AG04450 (cell line): ENCODE measurements at regions not wholly inside any gene's neighbourhood (a gene's known extent, or its start where the extent isn't known, plus 50 kb on each side); places are given as distances from the start of the nearest gene placed in this dataset.
A peak's percentile ranks its signal among the peaks of the same experiment; 100 is the strongest.

ENCODE experiments used
- CTCF ChIA-PET: fragments of 300-600, 350-600 bp; formaldehyde crosslinking; extraction: SDS; loops from one replicate; lab custom pipeline; 2022; ENCODE audit warnings: antibody characterized with exemption, inconsistent platforms; lab: Charles Lee
- POLR2A ChIA-PET: fragments of 350-600 bp; formaldehyde crosslinking; extraction: SDS; loops from one replicate; lab custom pipeline; 2021; ENCODE audit warnings: antibody characterized with exemption, inconsistent platforms; lab: Yijun Ruan, JAX
- DNase-seq: peaks from one replicate; pipeline ENCODE4 v3.0.0-alpha.2; 2011; ENCODE audit warnings: low read depth, low spot score
- H3K27ac ChIP-seq: one replicate; pipeline ENCODE4 v1.5.1; 2012; ENCODE audit warnings: low read depth, low read length, control low read depth
- H3K27me3 ChIP-seq: one replicate; pipeline ENCODE4 v1.6.0; 2012; ENCODE audit warnings: low read length; ENCODE audit not compliant: control insufficient read depth, insufficient read depth
- H3K4me3 ChIP-seq: 2 replicates; pipeline ENCODE4 v1.5.1; 2011; ENCODE audit warnings: mild to moderate bottlenecking, low read depth, low read length, control low read depth
- H3K9me3 ChIP-seq: 2 replicates; pipeline ENCODE4 v1.5.1; 2012; ENCODE audit warnings: low read length; ENCODE audit not compliant: control insufficient read depth, insufficient read depth
- CTCF ChIP-seq: IDR thresholded peaks from 2 replicates; pipeline ENCODE4 v1.5.1; 2011; ENCODE audit warnings: low read depth, low read length, control low read depth, inconsistent platforms

- no peak for TF ChIP-seq CTCF
- POLR2A ChIA-PET, result no interaction called here
- peaks cover 5% of the 10 kb centered on the region for H3K9me3 ChIP-seq
- CTCF ChIA-PET, result no interaction called here
- H3K27me3 ChIP-seq, result no peaks in the 10 kb centered on the region
- no peak overlapping the region for H3K4me3 ChIP-seq
- no peak overlapping the region for H3K27ac ChIP-seq
- DNase-seq, result no peak
These were observed 124.1 kb upstream of the SERTAD2 start for GRCh38 chr2:64777841-64778240.

- Histone ChIP-seq H3K9me3 (peaks cover 5% of the 10 kb centered on the region), H3K27me3 (no peaks in the 10 kb centered on the region), H3K4me3 (no peak overlapping the region), H3K27ac (no peak overlapping the region)
- ChIA-PET CTCF (no interaction called here), POLR2A (interaction anchor here (1.2 to 1.7 kb wide), 4 partner anchors 10 to 125 kb away, joined by 3 to 6 read pairs (median 4); partner anchors contain the start of gene SERTAD2)
- TF ChIP-seq CTCF, result no peak
- peak; percentile 41 for DNase-seq
These were observed 125.5 kb upstream of the SERTAD2 start for GRCh38 chr2:64779117-64779690.

GRCh38 chr2:64780041-64780440, 126.3 kb upstream of the SERTAD2 start:
- Histone ChIP-seq H3K27me3 (no peaks in the 10 kb centered on the region), H3K4me3 (no peak overlapping the region), H3K9me3 (peaks cover 6% of the 10 kb centered on the region), H3K27ac (no peak overlapping the region)
- TF ChIP-seq CTCF, result no peak
- ChIA-PET POLR2A (interaction anchor here (1.2 to 1.7 kb wide), 3 partner anchors 9 to 126 kb away, joined by 3 to 5 read pairs (median 4); no protein-coding TSS in a partner anchor), CTCF (interaction anchor here (1.0 kb wide), 1 partner anchor 133 kb away, joined by 3 read pairs; no protein-coding TSS in a partner anchor)
- DNase-seq, result no peak

- ChIA-PET POLR2A (interaction anchor here (1.3 kb wide), 1 partner anchor 14 kb away, joined by 3 read pairs; no protein-coding TSS in a partner anchor), CTCF (interaction anchor here (0.7 kb wide), 1 partner anchor 92 kb away, joined by 8 read pairs; no protein-coding TSS in a partner anchor)
- Histone ChIP-seq H3K4me3 (no peak overlapping the region), H3K27me3 (no peaks in the 10 kb centered on the region), H3K27ac (no peak overlapping the region), H3K9me3 (peaks cover 4% of the 10 kb centered on the region; the same call in 1 of the 2 replicates)
- no peak for TF ChIP-seq CTCF
- no peak for DNase-seq
These were observed 128.1 kb upstream of the SERTAD2 start for GRCh38 chr2:64781711-64782390.
